ENCODE measurements at regions not wholly inside any gene's neighbourhood (a gene's known extent, or its start where the extent isn't known, plus 50 kb on each side); places are given as distances from the start of the nearest gene placed in this dataset.

GRCh38 chr2:111666160-111666559 is 217.8 kb downstream of the ANAPC1 start:
- Histone ChIP-seq H3K27ac (no peak overlapping the region), H3K36me3 (no peaks in the 10 kb centered on the region), H3K27me3 (no peaks in the 10 kb centered on the region), H3K4me1 (ENCODE audit: control insufficient read depth in 1 of 2, insufficient read depth in 1 of 2, low read depth in 1 of 2, low read length in 1 of 2) (no peaks in the 10 kb centered on the region), H3K4me3 (ENCODE audit: low read depth in 1 of 2, low read length in 1 of 2) (no peak overlapping the region), H3K9me3 (no peaks in the 10 kb centered on the region)
- no peak for TF ChIP-seq CTCF (IDR thresholded peaks at IDR 0.05)

GRCh38 chr2:111667001-111667400 is 217.0 kb downstream of the ANAPC1 start:
- H3K36me3 ChIP-seq: no peaks in the 10 kb centered on the region

GRCh38 chr2:111667542-111668273 is 216.3 kb downstream of the ANAPC1 start:
- no peaks in the 10 kb centered on the region for H3K4me1 ChIP-seq (ENCODE audit: control insufficient read depth in 1 of 2, insufficient read depth in 1 of 2, low read depth in 1 of 2, low read length in 1 of 2)
- H3K36me3 ChIP-seq: no peaks in the 10 kb centered on the region
- no peak overlapping the region for H3K4me3 ChIP-seq (ENCODE audit: low read depth in 1 of 2, low read length in 1 of 2)
- no peak for TF ChIP-seq CTCF (IDR thresholded peaks at IDR 0.05)
- no peak overlapping the region for H3K27ac ChIP-seq
- no peaks in the 10 kb centered on the region for H3K9me3 ChIP-seq
- no peaks in the 10 kb centered on the region for H3K27me3 ChIP-seq

More at GRCh38 chr2:111667001-111667400, 217.0 kb downstream of the ANAPC1 start:
- TF ChIP-seq CTCF (IDR thresholded peaks at IDR 0.05): no peak
- H3K4me1 ChIP-seq (ENCODE audit: control insufficient read depth in 1 of 2, insufficient read depth in 1 of 2, low read depth in 1 of 2, low read length in 1 of 2): no peaks in the 10 kb centered on the region
- H3K4me3 ChIP-seq (ENCODE audit: low read depth in 1 of 2, low read length in 1 of 2): no peak overlapping the region
- H3K27me3 ChIP-seq: no peaks in the 10 kb centered on the region
- no peaks in the 10 kb centered on the region for H3K9me3 ChIP-seq
- H3K27ac ChIP-seq: no peak overlapping the region

GRCh38 chr2:111668274-111668616 is 215.7 kb downstream of the ANAPC1 start:
- H3K4me1 ChIP-seq (ENCODE audit: control insufficient read depth in 1 of 2, insufficient read depth in 1 of 2, low read depth in 1 of 2, low read length in 1 of 2): no peaks in the 10 kb centered on the region
- no peak for TF ChIP-seq CTCF (IDR thresholded peaks at IDR 0.05)

GRCh38 chr2:111668741-111669140 is 215.3 kb downstream of the ANAPC1 start:
- Histone ChIP-seq H3K4me1 (ENCODE audit: control insufficient read depth in 1 of 2, insufficient read depth in 1 of 2, low read depth in 1 of 2, low read length in 1 of 2) (no peaks in the 10 kb centered on the region), H3K36me3 (no peaks in the 10 kb centered on the region), H3K4me3 (ENCODE audit: low read depth in 1 of 2, low read length in 1 of 2) (no peak overlapping the region), H3K9me3 (no peaks in the 10 kb centered on the region), H3K27me3 (no peaks in the 10 kb centered on the region), H3K27ac (no peak overlapping the region)
- TF ChIP-seq CTCF (IDR thresholded peaks at IDR 0.05): no peak

More at GRCh38 chr2:111668274-111668616, 215.7 kb downstream of the ANAPC1 start:
- Histone ChIP-seq H3K27me3 (no peaks in the 10 kb centered on the region), H3K9me3 (no peaks in the 10 kb centered on the region), H3K27ac (no peak overlapping the region), H3K4me3 (ENCODE audit: low read depth in 1 of 2, low read length in 1 of 2) (no peak overlapping the region), H3K36me3 (no peaks in the 10 kb centered on the region)

Data from neutrophil (primary cell).